Breast epithelium (tissue), 4 donors: ENCODE measurements at regions not wholly inside any gene's neighbourhood (a gene's known extent, or its start where the extent isn't known, plus 50 kb on each side); places are given as distances from the start of the nearest gene placed in this dataset.

Source experiments
- DNase-seq, 2 donors: peaks; one replicate each; pipeline ENCODE4 v3.0.0-alpha.2; 2019; ENCODE audit warnings: low spot score in 2 of 2
- H3K27ac ChIP-seq, 2 donors: fragments of 200-600 bp; sonication (generic) in 1 of 2; one replicate each; pipeline ENCODE4 v1.5.1; 2016 to 2019; ENCODE audit warnings: mild to moderate bottlenecking in 1 of 2
- H3K27me3 ChIP-seq, 2 donors: fragments of 200-600 bp; sonication (generic) in 1 of 2; one replicate each; pipeline versions ENCODE4 v1.5.1 to v1.6.0; 2017 to 2019; ENCODE audit warnings: control low read depth in 1 of 2, mild to moderate bottlenecking in 1 of 2
- H3K36me3 ChIP-seq: fragments of 200-600 bp; one replicate; pipeline ENCODE4 v1.5.1; 2019
- H3K4me1 ChIP-seq, 2 donors: fragments of 200-600 bp; sonication (generic); one replicate each; pipeline ENCODE4 v1.5.1; 2016 to 2019; ENCODE audit warnings: control low read depth in 1 of 2
- H3K4me3 ChIP-seq, 3 donors: fragments of 200-600 bp; sonication (generic); 1 replicate in 2 of 3; 2 replicates in 1 of 3; pipeline ENCODE4 v1.5.1; 2016 to 2019; ENCODE audit warnings: mild to moderate bottlenecking in 3 of 3, moderate library complexity in 2 of 3
- H3K9me3 ChIP-seq, 2 donors: fragments of 200-600 bp; sonication (generic) in 1 of 2; one replicate each; pipeline ENCODE4 v1.5.1; 2016 to 2019; ENCODE audit warnings: control low read depth in 1 of 2
- CTCF ChIP-seq, 3 donors: fragments of 450-650 bp; IDR thresholded peaks; one replicate each; pipeline ENCODE4 v1.5.1; 2016 to 2017; ENCODE audit warnings: antibody characterized with exemption in 3 of 3, mild to moderate bottlenecking in 3 of 3, moderate library complexity in 3 of 3
- POLR2A ChIP-seq: fragments of 450-650 bp; IDR thresholded peaks from one replicate; pipeline ENCODE4 v1.6.1; 2016; ENCODE audit warnings: antibody characterized with exemption, mild to moderate bottlenecking, moderate library complexity
- POLR2AphosphoS5 ChIP-seq, 3 donors: sonication (generic); formaldehyde crosslinking; IDR thresholded peaks; one replicate each; pipeline ENCODE4 v1.6.1; 2017; ENCODE audit warnings: antibody characterized with exemption in 3 of 3
- intact Hi-C: fragments of 100-400 bp; cut with DNase I; formaldehyde crosslinking; loops from one replicate; pipeline ENCODE4 v1.15.1; 2023; ENCODE audit warnings: low total_unique reads

GRCh38 chr2:128564131-128564530 lies 245.5 kb upstream of the HS6ST1 start:
- H3K4me1 ChIP-seq = no peaks in the 10 kb centered on the region
- DNase-seq = no peak
- no peaks in the 10 kb centered on the region for H3K9me3 ChIP-seq
- no peaks in the 10 kb centered on the region for H3K27me3 ChIP-seq
- TF ChIP-seq POLR2A (no peak), POLR2AphosphoS5 (IDR thresholded peaks at IDR 0.05) (no peak), CTCF (IDR thresholded peaks at IDR 0.05) (no peak)
- intact Hi-C loops = no loop called here
- H3K36me3 ChIP-seq = no peaks in the 10 kb centered on the region
- no peak overlapping the region for H3K4me3 ChIP-seq
- H3K27ac ChIP-seq = peak overlapping the region in 1 of 2 donors; percentile 25

GRCh38 chr2:128564551-128564950 lies 245.9 kb upstream of the HS6ST1 start:
- H3K4me1 ChIP-seq = no peaks in the 10 kb centered on the region

GRCh38 chr2:128565441-128565840 lies 246.8 kb upstream of the HS6ST1 start:
- Histone ChIP-seq H3K4me1 (no peaks in the 10 kb centered on the region), H3K4me3 (no peak overlapping the region), H3K27ac (no peak overlapping the region), H3K36me3 (no peaks in the 10 kb centered on the region), H3K9me3 (no peaks in the 10 kb centered on the region), H3K27me3 (no peaks in the 10 kb centered on the region)
- intact Hi-C loops = no loop called here
- DNase-seq = peak in 1 of 2 donors; percentile 1
- no peak for TF ChIP-seq POLR2A
- TF ChIP-seq POLR2AphosphoS5 (IDR thresholded peaks at IDR 0.05) = no peak
- TF ChIP-seq CTCF (IDR thresholded peaks at IDR 0.05) = no peak

More at GRCh38 chr2:128564551-128564950, 245.9 kb upstream of the HS6ST1 start:
- no peak overlapping the region for H3K27ac ChIP-seq
- no peaks in the 10 kb centered on the region for H3K36me3 ChIP-seq
- H3K9me3 ChIP-seq = no peaks in the 10 kb centered on the region
- intact Hi-C loops = no loop called here
- H3K4me3 ChIP-seq = no peak overlapping the region
- no peak for DNase-seq
- H3K27me3 ChIP-seq = no peaks in the 10 kb centered on the region
- TF ChIP-seq CTCF (IDR thresholded peaks at IDR 0.05) (no peak), POLR2A (no peak), POLR2AphosphoS5 (IDR thresholded peaks at IDR 0.05) (no peak)

- no peaks in the 10 kb centered on the region for H3K9me3 ChIP-seq
- H3K4me3 ChIP-seq = no peak overlapping the region
- intact Hi-C loops = no loop called here
- DNase-seq = no peak
- H3K27ac ChIP-seq = no peak overlapping the region
- TF ChIP-seq CTCF (IDR thresholded peaks at IDR 0.05) (no peak), POLR2AphosphoS5 (IDR thresholded peaks at IDR 0.05) (no peak), POLR2A (no peak)
- no peaks in the 10 kb centered on the region for H3K4me1 ChIP-seq
- no peaks in the 10 kb centered on the region for H3K27me3 ChIP-seq
- no peaks in the 10 kb centered on the region for H3K36me3 ChIP-seq
Observed at GRCh38 chr2:128566671-128567070, 248.0 kb upstream of the HS6ST1 start.

- no peaks in the 10 kb centered on the region for H3K36me3 ChIP-seq
- no peaks in the 10 kb centered on the region for H3K9me3 ChIP-seq
- no peak overlapping the region for H3K27ac ChIP-seq
- DNase-seq = peak in 1 of 2 donors; percentile 7
- no peaks in the 10 kb centered on the region for H3K4me1 ChIP-seq
- intact Hi-C loops = no loop called here
- H3K27me3 ChIP-seq = no peaks in the 10 kb centered on the region
- TF ChIP-seq CTCF (IDR thresholded peaks at IDR 0.05) (no peak), POLR2AphosphoS5 (IDR thresholded peaks at IDR 0.05) (no peak), POLR2A (no peak)
- H3K4me3 ChIP-seq = no peak overlapping the region
Observed at GRCh38 chr2:128568106-128568505, 249.4 kb upstream of the HS6ST1 start.
